Esophagus squamous epithelium (tissue), 4 donors: ENCODE measurements at regions not wholly inside any gene's neighbourhood (a gene's known extent, or its start where the extent isn't known, plus 50 kb on each side); places are given as distances from the start of the nearest gene placed in this dataset.

ENCODE experiments used
- CTCF ChIP-seq, 6 experiments: fragments of 450-650 bp in 4 of 6; fragments of 200-600 bp in 2 of 6; sonication (generic) in 2 of 6; IDR thresholded peaks; one replicate each; pipeline ENCODE4 v1.5.1; 2016 to 2019; ENCODE audit warnings: antibody characterized with exemption in 6 of 6, mild to moderate bottlenecking in 4 of 6, moderate library complexity in 4 of 6
- POLR2A ChIP-seq, 4 donors: fragments of 450-650 bp; IDR thresholded peaks; one replicate each; pipeline ENCODE4 v1.6.1; 2017; ENCODE audit warnings: antibody characterized with exemption in 4 of 4, mild to moderate bottlenecking in 4 of 4, moderate library complexity in 3 of 4

GRCh38 chr4:30350288-30350687 lies 369.9 kb upstream of the PCDH7 start:
- no peak for TF ChIP-seq POLR2A (IDR thresholded peaks at IDR 0.05)
- no peak for TF ChIP-seq CTCF (IDR thresholded peaks at IDR 0.05)
